SK-N-SH (cell line): ENCODE measurements at regions not wholly inside any gene's neighbourhood (a gene's known extent, or its start where the extent isn't known, plus 50 kb on each side); places are given as distances from the start of the nearest gene placed in this dataset.

Experiments used
- CHD2 ChIP-seq: fragments of 150-350 bp; IDR thresholded peaks from 2 replicates; pipeline ENCODE4 v1.6.1; 2018; ENCODE audit warnings: low read length; ENCODE audit not compliant: partially characterized antibody
- CTCF ChIP-seq: fragments of 200-600 bp; sonication (generic); IDR thresholded peaks from 2 replicates; pipeline ENCODE4 v1.6.1; 2017; ENCODE audit warnings: antibody characterized with exemption, mild to moderate bottlenecking, moderate library complexity
- EP300 ChIP-seq, 2 experiments: IDR thresholded peaks; 2 replicates each; pipeline versions ENCODE4 v1.4.0 to v1.6.1; 2012; ENCODE audit warnings: borderline replicate concordance in 1 of 2, low read depth in 1 of 2, low read length in 1 of 2
- GABPA ChIP-seq: IDR thresholded peaks from 2 replicates; pipeline ENCODE4 v1.4.0; 2012; ENCODE audit warnings: low read depth, mild to moderate bottlenecking
- JUND ChIP-seq: IDR thresholded peaks from 2 replicates; pipeline ENCODE4 v1.4.0; 2012
- MXI1 ChIP-seq: IDR thresholded peaks from 2 replicates; pipeline ENCODE4 v1.6.1; 2012; ENCODE audit warnings: mild to moderate bottlenecking, low read depth, low read length, improper control_type of control experiment
- NFIC ChIP-seq: IDR thresholded peaks from 2 replicates; pipeline ENCODE4 v1.4.0; 2012; ENCODE audit warnings: borderline replicate concordance
- POLR2AphosphoS5 ChIP-seq: IDR thresholded peaks from 2 replicates; pipeline ENCODE4 v1.6.1; 2012; ENCODE audit warnings: low read depth, low read length
- RCOR1 ChIP-seq: fragments of 150-350 bp; IDR thresholded peaks from 2 replicates; pipeline ENCODE4 v1.6.1; 2017; ENCODE audit warnings: antibody characterized with exemption, low read length
- RFX5 ChIP-seq: IDR thresholded peaks from 2 replicates; pipeline ENCODE4 v1.6.1; 2012; ENCODE audit warnings: mild to moderate bottlenecking, improper control_type of control experiment, low read length
- TAF1 ChIP-seq: IDR thresholded peaks from 2 replicates; pipeline ENCODE4 v1.6.1; 2012; ENCODE audit warnings: low read depth, mild to moderate bottlenecking, low read length, moderate library complexity, borderline replicate concordance
- ZBTB33 ChIP-seq: IDR thresholded peaks from 2 replicates; pipeline ENCODE4 v1.4.0; 2012; ENCODE audit warnings: low read depth, borderline replicate concordance
- TF ChIP-seq, protein P1 (sequence below): IDR thresholded peaks from 2 replicates; pipeline ENCODE4 v1.4.0; 2012; ENCODE audit warnings: low read depth
- TF ChIP-seq, protein P2 (sequence below): IDR thresholded peaks from 2 replicates; pipeline ENCODE4 v1.6.1; 2012; ENCODE audit warnings: mild to moderate bottlenecking, low read depth, low read length, moderate library complexity

GRCh38 chr1:64330839-64331238, 127.4 kb downstream of the UBE2U start:
- TF ChIP-seq CTCF (no peak), MXI1 (no peak), NFIC (no peak), EP300 (IDR thresholded peaks at IDR 0.05; ENCODE audit: borderline replicate concordance in 1 of 2, low read depth in 1 of 2, low read length in 1 of 2) (no peak), RCOR1 (no peak), RFX5 (no peak), JUND (no peak), CHD2 (no peak), POLR2AphosphoS5 (no peak), ZBTB33 (no peak), TAF1 (no peak), GABPA (no peak)
- TF ChIP-seq, protein P1, sequence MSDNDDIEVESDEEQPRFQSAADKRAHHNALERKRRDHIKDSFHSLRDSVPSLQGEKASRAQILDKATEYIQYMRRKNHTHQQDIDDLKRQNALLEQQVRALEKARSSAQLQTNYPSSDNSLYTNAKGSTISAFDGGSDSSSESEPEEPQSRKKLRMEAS, result no peak
- TF ChIP-seq, protein P2, sequence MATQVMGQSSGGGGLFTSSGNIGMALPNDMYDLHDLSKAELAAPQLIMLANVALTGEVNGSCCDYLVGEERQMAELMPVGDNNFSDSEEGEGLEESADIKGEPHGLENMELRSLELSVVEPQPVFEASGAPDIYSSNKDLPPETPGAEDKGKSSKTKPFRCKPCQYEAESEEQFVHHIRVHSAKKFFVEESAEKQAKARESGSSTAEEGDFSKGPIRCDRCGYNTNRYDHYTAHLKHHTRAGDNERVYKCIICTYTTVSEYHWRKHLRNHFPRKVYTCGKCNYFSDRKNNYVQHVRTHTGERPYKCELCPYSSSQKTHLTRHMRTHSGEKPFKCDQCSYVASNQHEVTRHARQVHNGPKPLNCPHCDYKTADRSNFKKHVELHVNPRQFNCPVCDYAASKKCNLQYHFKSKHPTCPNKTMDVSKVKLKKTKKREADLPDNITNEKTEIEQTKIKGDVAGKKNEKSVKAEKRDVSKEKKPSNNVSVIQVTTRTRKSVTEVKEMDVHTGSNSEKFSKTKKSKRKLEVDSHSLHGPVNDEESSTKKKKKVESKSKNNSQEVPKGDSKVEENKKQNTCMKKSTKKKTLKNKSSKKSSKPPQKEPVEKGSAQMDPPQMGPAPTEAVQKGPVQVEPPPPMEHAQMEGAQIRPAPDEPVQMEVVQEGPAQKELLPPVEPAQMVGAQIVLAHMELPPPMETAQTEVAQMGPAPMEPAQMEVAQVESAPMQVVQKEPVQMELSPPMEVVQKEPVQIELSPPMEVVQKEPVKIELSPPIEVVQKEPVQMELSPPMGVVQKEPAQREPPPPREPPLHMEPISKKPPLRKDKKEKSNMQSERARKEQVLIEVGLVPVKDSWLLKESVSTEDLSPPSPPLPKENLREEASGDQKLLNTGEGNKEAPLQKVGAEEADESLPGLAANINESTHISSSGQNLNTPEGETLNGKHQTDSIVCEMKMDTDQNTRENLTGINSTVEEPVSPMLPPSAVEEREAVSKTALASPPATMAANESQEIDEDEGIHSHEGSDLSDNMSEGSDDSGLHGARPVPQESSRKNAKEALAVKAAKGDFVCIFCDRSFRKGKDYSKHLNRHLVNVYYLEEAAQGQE, result no peak
